ENCODE measurements at regions not wholly inside any gene's neighbourhood (a gene's known extent, or its start where the extent isn't known, plus 50 kb on each side); places are given as distances from the start of the nearest gene placed in this dataset.

- Mint-ChIP-seq H3K9me3 (ENCODE audit: low read depth) (peaks cover 9% of the 10 kb centered on the region), H3K4me1 (ENCODE audit: low read depth) (no peaks in the 10 kb centered on the region), H3K4me3 (ENCODE audit: unreplicated experiment) (no peak overlapping the region), H3K27ac (ENCODE audit: unreplicated experiment) (no peak overlapping the region), H3K27me3 (ENCODE audit: low read depth) (no peaks in the 10 kb centered on the region), H3K36me3 (ENCODE audit: low read depth) (no peaks in the 10 kb centered on the region)
- DNase-seq (ENCODE audit: low spot score), result no peak
- TF ChIP-seq, protein P1, sequence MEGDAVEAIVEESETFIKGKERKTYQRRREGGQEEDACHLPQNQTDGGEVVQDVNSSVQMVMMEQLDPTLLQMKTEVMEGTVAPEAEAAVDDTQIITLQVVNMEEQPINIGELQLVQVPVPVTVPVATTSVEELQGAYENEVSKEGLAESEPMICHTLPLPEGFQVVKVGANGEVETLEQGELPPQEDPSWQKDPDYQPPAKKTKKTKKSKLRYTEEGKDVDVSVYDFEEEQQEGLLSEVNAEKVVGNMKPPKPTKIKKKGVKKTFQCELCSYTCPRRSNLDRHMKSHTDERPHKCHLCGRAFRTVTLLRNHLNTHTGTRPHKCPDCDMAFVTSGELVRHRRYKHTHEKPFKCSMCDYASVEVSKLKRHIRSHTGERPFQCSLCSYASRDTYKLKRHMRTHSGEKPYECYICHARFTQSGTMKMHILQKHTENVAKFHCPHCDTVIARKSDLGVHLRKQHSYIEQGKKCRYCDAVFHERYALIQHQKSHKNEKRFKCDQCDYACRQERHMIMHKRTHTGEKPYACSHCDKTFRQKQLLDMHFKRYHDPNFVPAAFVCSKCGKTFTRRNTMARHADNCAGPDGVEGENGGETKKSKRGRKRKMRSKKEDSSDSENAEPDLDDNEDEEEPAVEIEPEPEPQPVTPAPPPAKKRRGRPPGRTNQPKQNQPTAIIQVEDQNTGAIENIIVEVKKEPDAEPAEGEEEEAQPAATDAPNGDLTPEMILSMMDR (IDR thresholded peaks at IDR 0.05), result no peak
Measured at GRCh38 chr7:8373851-8374250, 59.6 kb upstream of the NXPH1 start.

- H3K27ac Mint-ChIP-seq (ENCODE audit: unreplicated experiment), result no peak overlapping the region
- H3K9me3 Mint-ChIP-seq (ENCODE audit: low read depth), result peaks cover 5% of the 10 kb centered on the region
- DNase-seq (ENCODE audit: low spot score), result no peak
- no peak overlapping the region for H3K4me3 Mint-ChIP-seq (ENCODE audit: unreplicated experiment)
- H3K4me1 Mint-ChIP-seq (ENCODE audit: low read depth), result no peaks in the 10 kb centered on the region
- H3K27me3 Mint-ChIP-seq (ENCODE audit: low read depth), result no peaks in the 10 kb centered on the region
- no peaks in the 10 kb centered on the region for H3K36me3 Mint-ChIP-seq (ENCODE audit: low read depth)
- TF ChIP-seq, protein P1 (IDR thresholded peaks at IDR 0.05), result no peak
Measured at GRCh38 chr7:8378349-8379019, 54.9 kb upstream of the NXPH1 start.

- Mint-ChIP-seq H3K4me1 (ENCODE audit: low read depth) (no peaks in the 10 kb centered on the region), H3K4me3 (ENCODE audit: unreplicated experiment) (no peak overlapping the region), H3K9me3 (ENCODE audit: low read depth) (peaks cover 5% of the 10 kb centered on the region), H3K27ac (ENCODE audit: unreplicated experiment) (no peak overlapping the region), H3K27me3 (ENCODE audit: low read depth) (no peaks in the 10 kb centered on the region), H3K36me3 (ENCODE audit: low read depth) (no peaks in the 10 kb centered on the region)
- TF ChIP-seq, protein P1 (IDR thresholded peaks at IDR 0.05), result no peak
- DNase-seq (ENCODE audit: low spot score), result no peak
Measured at GRCh38 chr7:8379264-8379663, 54.1 kb upstream of the NXPH1 start.

- DNase-seq (ENCODE audit: low spot score), result no peak
- no peaks in the 10 kb centered on the region for H3K36me3 Mint-ChIP-seq (ENCODE audit: low read depth)
- no peaks in the 10 kb centered on the region for H3K27me3 Mint-ChIP-seq (ENCODE audit: low read depth)
- TF ChIP-seq, protein P1 (IDR thresholded peaks at IDR 0.05), result no peak
- H3K9me3 Mint-ChIP-seq (ENCODE audit: low read depth), result peaks cover 5% of the 10 kb centered on the region
- H3K4me3 Mint-ChIP-seq (ENCODE audit: unreplicated experiment), result no peak overlapping the region
- H3K27ac Mint-ChIP-seq (ENCODE audit: unreplicated experiment), result no peak overlapping the region
- H3K4me1 Mint-ChIP-seq (ENCODE audit: low read depth), result no peaks in the 10 kb centered on the region
Measured at GRCh38 chr7:8380130-8380529, 53.3 kb upstream of the NXPH1 start.

DNA sequence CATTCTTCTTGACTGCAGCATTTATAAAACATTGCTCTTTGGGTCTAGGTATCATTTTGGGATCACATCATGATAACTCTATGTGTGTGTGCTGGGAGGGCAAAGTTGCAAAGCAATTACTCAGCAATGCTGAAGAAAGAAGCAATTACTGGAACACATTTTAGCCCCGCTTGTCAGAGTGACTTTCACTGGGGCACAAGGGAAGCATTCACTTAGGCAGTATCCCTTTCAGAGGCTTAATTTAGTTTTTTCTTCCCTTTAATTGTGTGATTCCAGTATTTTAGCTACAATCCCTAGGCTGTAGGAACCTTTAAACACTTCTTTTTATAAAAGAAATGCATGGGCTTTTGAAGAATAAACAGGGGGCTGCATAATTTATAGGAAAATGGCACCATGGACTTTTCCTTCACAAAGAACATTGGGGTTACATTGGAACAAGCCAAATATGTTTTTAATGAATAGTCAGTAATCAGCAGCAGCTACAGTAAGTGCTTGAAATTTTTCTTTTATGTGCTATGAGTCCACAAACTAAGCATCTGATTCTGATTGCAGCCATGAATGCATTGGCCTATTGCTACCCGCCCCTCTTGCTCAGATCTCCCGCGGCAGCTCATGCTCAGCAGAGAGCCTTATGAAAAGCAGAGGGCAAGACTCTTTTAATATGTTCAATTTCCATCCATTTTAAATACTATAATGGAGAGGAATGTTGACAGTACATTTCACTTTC is 51.2 kb upstream of the NXPH1 start:
- TF ChIP-seq, protein P1 (IDR thresholded peaks at IDR 0.05), result no peak
- Mint-ChIP-seq H3K9me3 (ENCODE audit: low read depth) (no peaks in the 10 kb centered on the region), H3K27ac (ENCODE audit: unreplicated experiment) (no peak overlapping the region), H3K36me3 (ENCODE audit: low read depth) (no peaks in the 10 kb centered on the region), H3K4me3 (ENCODE audit: unreplicated experiment) (no peak overlapping the region), H3K27me3 (ENCODE audit: low read depth) (peaks cover 3% of the 10 kb centered on the region), H3K4me1 (ENCODE audit: low read depth) (no peaks in the 10 kb centered on the region)
- no peak for DNase-seq (ENCODE audit: low spot score)
